Stimulated activated naive CD4-positive, alpha-beta T cell (primary cell): ENCODE measurements at regions not wholly inside any gene's neighbourhood (a gene's known extent, or its start where the extent isn't known, plus 50 kb on each side); places are given as distances from the start of the nearest gene placed in this dataset.
"Not testable (repeated sequence)": the region's sequence is repeated elsewhere in the genome, so short reads cannot be mapped to it uniquely, and the experiment has no call there.

ENCODE experiments used
- DNase-seq, 6 experiments: peaks; one replicate each; lab custom pipeline; 2025; lab: John Stamatoyannopoulos, UW

- DNase-seq = no peak
Measured at GRCh38 chr22:25395468-25395867, 169.0 kb upstream of the GRK3 start.

GRCh38 chr22:25395915-25396314 is 168.6 kb upstream of the GRK3 start:
- no peak for DNase-seq

GRCh38 chr22:25396615-25397200 is 167.8 kb upstream of the GRK3 start:
- DNase-seq = no peak

GRCh38 chr22:25397616-25398015 is 166.9 kb upstream of the GRK3 start:
- no peak for DNase-seq

GRCh38 chr22:25398591-25399062 is 165.8 kb upstream of the GRK3 start:
- DNase-seq = not testable (repeated sequence)

- DNase-seq = no peak
Measured at GRCh38 chr22:25399649-25400151, 164.8 kb upstream of the GRK3 start.

- DNase-seq = no peak
Measured at GRCh38 chr22:25402160-25402500, 162.3 kb upstream of the GRK3 start.

- no peak for DNase-seq
Measured at GRCh38 chr22:25402501-25403283, 161.8 kb upstream of the GRK3 start.

GRCh38 chr22:25403284-25403810 is 161.1 kb upstream of the GRK3 start:
- no peak for DNase-seq

GRCh38 chr22:25403811-25404471 is 160.5 kb upstream of the GRK3 start:
- DNase-seq = peak in 1 of 6 experiments; percentile 20

- DNase-seq = no peak
Measured at GRCh38 chr22:25404556-25404927, 159.9 kb upstream of the GRK3 start.

GRCh38 chr22:25404928-25405816 is 159.3 kb upstream of the GRK3 start:
- peak; percentile 9 to 52 (median 36) for DNase-seq

- no peak for DNase-seq
Measured at GRCh38 chr22:25405841-25406509, 158.5 kb upstream of the GRK3 start.

GRCh38 chr22:25406510-25407210 is 157.8 kb upstream of the GRK3 start:
- DNase-seq = no peak

GRCh38 chr22:25407226-25407858 is 157.1 kb upstream of the GRK3 start:
- no peak for DNase-seq

GRCh38 chr22:25407859-25408229 is 156.6 kb upstream of the GRK3 start:
- DNase-seq = no peak

- no peak for DNase-seq
Measured at GRCh38 chr22:25409240-25409639, 155.2 kb upstream of the GRK3 start.

GRCh38 chr22:25410849-25411248 is 153.6 kb upstream of the GRK3 start:
- DNase-seq = no peak

GRCh38 chr22:25413620-25414019 is 150.9 kb upstream of the GRK3 start:
- no peak for DNase-seq

- DNase-seq = not testable (repeated sequence)
Measured at GRCh38 chr22:25415731-25416130, 148.7 kb upstream of the GRK3 start.
